ENCODE measurements at regions not wholly inside any gene's neighbourhood (a gene's known extent, or its start where the extent isn't known, plus 50 kb on each side); places are given as distances from the start of the nearest gene placed in this dataset.
A peak's percentile ranks its signal among the peaks of the same experiment; 100 is the strongest.

- H3K9me3 ChIP-seq (ENCODE audit: control insufficient read depth, insufficient read depth, low read length) = no peaks in the 10 kb centered on the region
- DNase-seq (ENCODE audit: low read depth in 4 of 6, low spot score in 6 of 6) = peak in 2 of 6 donors; percentile 26 to 45
- H3K27ac ChIP-seq (ENCODE audit: low read depth, low read length) = no peak overlapping the region
- no peak overlapping the region for H3K4me3 ChIP-seq (ENCODE audit: low read depth, low read length)
- H3K36me3 ChIP-seq (ENCODE audit: control insufficient read depth, insufficient read depth, low read length) = no peaks in the 10 kb centered on the region
- no peaks in the 10 kb centered on the region for H3K4me1 ChIP-seq (ENCODE audit: control insufficient read depth, insufficient read depth, low read length)
- 20% methylated on average over 2 of the region's 5 CpGs for WGBS (ENCODE audit: insufficient coverage)
- no peaks in the 10 kb centered on the region for H3K27me3 ChIP-seq (ENCODE audit: control insufficient read depth, insufficient read depth, low read length)
Observed at GRCh38 chr15:46879032-46879770, 838.1 kb upstream of the SEMA6D start.

- Histone ChIP-seq H3K36me3 (ENCODE audit: control insufficient read depth, insufficient read depth, low read length) (no peaks in the 10 kb centered on the region), H3K4me3 (ENCODE audit: low read depth, low read length) (no peak overlapping the region), H3K9me3 (ENCODE audit: control insufficient read depth, insufficient read depth, low read length) (no peaks in the 10 kb centered on the region), H3K27me3 (ENCODE audit: control insufficient read depth, insufficient read depth, low read length) (no peaks in the 10 kb centered on the region), H3K4me1 (ENCODE audit: control insufficient read depth, insufficient read depth, low read length) (no peaks in the 10 kb centered on the region), H3K27ac (ENCODE audit: low read depth, low read length) (no peak overlapping the region)
- no CpG with 5 or more reads among the region's 2 CpGs for WGBS (ENCODE audit: insufficient coverage)
- DNase-seq (ENCODE audit: low read depth in 4 of 6, low spot score in 6 of 6) = peak in 2 of 6 donors; percentile 25 to 52
Observed at GRCh38 chr15:46880791-46881190, 836.5 kb upstream of the SEMA6D start.

GRCh38 chr15:46892621-46893160 lies 824.6 kb upstream of the SEMA6D start:
- Histone ChIP-seq H3K27me3 (ENCODE audit: control insufficient read depth, insufficient read depth, low read length) (no peaks in the 10 kb centered on the region), H3K4me1 (ENCODE audit: control insufficient read depth, insufficient read depth, low read length) (no peaks in the 10 kb centered on the region), H3K27ac (ENCODE audit: low read depth, low read length) (no peak overlapping the region), H3K36me3 (ENCODE audit: control insufficient read depth, insufficient read depth, low read length) (no peaks in the 10 kb centered on the region), H3K9me3 (ENCODE audit: control insufficient read depth, insufficient read depth, low read length) (no peaks in the 10 kb centered on the region), H3K4me3 (ENCODE audit: low read depth, low read length) (no peak overlapping the region)
- peak in 1 of 6 donors; percentile 18 for DNase-seq (ENCODE audit: low read depth in 4 of 6, low spot score in 6 of 6)
- WGBS (ENCODE audit: insufficient coverage) = no CpG with 5 or more reads among the region's 4 CpGs

DNA sequence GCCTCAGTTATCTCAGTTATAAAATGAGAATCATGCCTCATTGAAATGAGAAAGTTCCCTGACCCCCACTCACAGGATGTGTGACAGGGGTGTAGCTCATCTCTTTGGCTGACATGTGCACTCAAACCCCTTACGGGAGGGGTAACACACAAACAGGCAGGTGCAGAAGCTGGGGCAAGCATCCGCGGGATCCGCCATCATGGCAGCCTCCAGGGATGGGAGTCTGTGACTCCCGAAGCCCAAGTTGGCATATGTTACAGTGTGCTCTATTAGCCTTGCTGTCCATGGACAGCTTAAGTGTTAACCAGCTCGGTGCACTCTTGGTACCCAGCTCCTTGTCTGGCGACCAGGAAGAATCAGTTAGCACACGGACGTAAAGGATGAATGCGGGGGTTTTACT lies 822.7 kb upstream of the SEMA6D start:
- no peak for DNase-seq (ENCODE audit: low read depth in 4 of 6, low spot score in 6 of 6)
- H3K4me1 ChIP-seq (ENCODE audit: control insufficient read depth, insufficient read depth, low read length) = no peaks in the 10 kb centered on the region
- 93% methylated on average over 9 of the region's 10 CpGs for WGBS (ENCODE audit: insufficient coverage)
- no peaks in the 10 kb centered on the region for H3K27me3 ChIP-seq (ENCODE audit: control insufficient read depth, insufficient read depth, low read length)
- H3K27ac ChIP-seq (ENCODE audit: low read depth, low read length) = no peak overlapping the region
- H3K4me3 ChIP-seq (ENCODE audit: low read depth, low read length) = no peak overlapping the region
- H3K9me3 ChIP-seq (ENCODE audit: control insufficient read depth, insufficient read depth, low read length) = no peaks in the 10 kb centered on the region
- H3K36me3 ChIP-seq (ENCODE audit: control insufficient read depth, insufficient read depth, low read length) = no peaks in the 10 kb centered on the region

GRCh38 chr15:46897266-46897665 lies 820.0 kb upstream of the SEMA6D start:
- no CpG with 5 or more reads among the region's 1 CpG for WGBS (ENCODE audit: insufficient coverage)
- H3K36me3 ChIP-seq (ENCODE audit: control insufficient read depth, insufficient read depth, low read length) = no peaks in the 10 kb centered on the region
- H3K4me1 ChIP-seq (ENCODE audit: control insufficient read depth, insufficient read depth, low read length) = no peaks in the 10 kb centered on the region
- DNase-seq (ENCODE audit: low read depth in 4 of 6, low spot score in 6 of 6) = no peak
- H3K27ac ChIP-seq (ENCODE audit: low read depth, low read length) = no peak overlapping the region
- H3K4me3 ChIP-seq (ENCODE audit: low read depth, low read length) = no peak overlapping the region
- H3K27me3 ChIP-seq (ENCODE audit: control insufficient read depth, insufficient read depth, low read length) = no peaks in the 10 kb centered on the region
- H3K9me3 ChIP-seq (ENCODE audit: control insufficient read depth, insufficient read depth, low read length) = no peaks in the 10 kb centered on the region

- DNase-seq (ENCODE audit: low read depth in 4 of 6, low spot score in 6 of 6) = no peak
- WGBS (ENCODE audit: insufficient coverage) = 100% methylated on average over 1 of the region's 2 CpGs
- Histone ChIP-seq H3K27ac (ENCODE audit: low read depth, low read length) (no peak overlapping the region), H3K4me3 (ENCODE audit: low read depth, low read length) (no peak overlapping the region), H3K36me3 (ENCODE audit: control insufficient read depth, insufficient read depth, low read length) (no peaks in the 10 kb centered on the region), H3K9me3 (ENCODE audit: control insufficient read depth, insufficient read depth, low read length) (no peaks in the 10 kb centered on the region), H3K4me1 (ENCODE audit: control insufficient read depth, insufficient read depth, low read length) (no peaks in the 10 kb centered on the region), H3K27me3 (ENCODE audit: control insufficient read depth, insufficient read depth, low read length) (no peaks in the 10 kb centered on the region)
Observed at GRCh38 chr15:46901001-46901400, 816.3 kb upstream of the SEMA6D start.

- Histone ChIP-seq H3K27me3 (ENCODE audit: control insufficient read depth, insufficient read depth, low read length) (no peaks in the 10 kb centered on the region), H3K36me3 (ENCODE audit: control insufficient read depth, insufficient read depth, low read length) (no peaks in the 10 kb centered on the region), H3K27ac (ENCODE audit: low read depth, low read length) (no peak overlapping the region), H3K4me3 (ENCODE audit: low read depth, low read length) (no peak overlapping the region), H3K4me1 (ENCODE audit: control insufficient read depth, insufficient read depth, low read length) (no peaks in the 10 kb centered on the region), H3K9me3 (ENCODE audit: control insufficient read depth, insufficient read depth, low read length) (no peaks in the 10 kb centered on the region)
- WGBS (ENCODE audit: insufficient coverage) = no CpG with 5 or more reads among the region's 3 CpGs
- DNase-seq (ENCODE audit: low read depth in 4 of 6, low spot score in 6 of 6) = no peak
Observed at GRCh38 chr15:46917721-46918252, 799.5 kb upstream of the SEMA6D start.

GRCh38 chr15:46918462-46919140 lies 798.7 kb upstream of the SEMA6D start:
- H3K36me3 ChIP-seq (ENCODE audit: control insufficient read depth, insufficient read depth, low read length) = no peaks in the 10 kb centered on the region
- no peak overlapping the region for H3K4me3 ChIP-seq (ENCODE audit: low read depth, low read length)
- 89% methylated on average over 17 of the region's 20 CpGs for WGBS (ENCODE audit: insufficient coverage)
- no peaks in the 10 kb centered on the region for H3K9me3 ChIP-seq (ENCODE audit: control insufficient read depth, insufficient read depth, low read length)
- no peaks in the 10 kb centered on the region for H3K27me3 ChIP-seq (ENCODE audit: control insufficient read depth, insufficient read depth, low read length)
- no peaks in the 10 kb centered on the region for H3K4me1 ChIP-seq (ENCODE audit: control insufficient read depth, insufficient read depth, low read length)
- no peak overlapping the region for H3K27ac ChIP-seq (ENCODE audit: low read depth, low read length)
- DNase-seq (ENCODE audit: low read depth in 4 of 6, low spot score in 6 of 6) = no peak

DNA sequence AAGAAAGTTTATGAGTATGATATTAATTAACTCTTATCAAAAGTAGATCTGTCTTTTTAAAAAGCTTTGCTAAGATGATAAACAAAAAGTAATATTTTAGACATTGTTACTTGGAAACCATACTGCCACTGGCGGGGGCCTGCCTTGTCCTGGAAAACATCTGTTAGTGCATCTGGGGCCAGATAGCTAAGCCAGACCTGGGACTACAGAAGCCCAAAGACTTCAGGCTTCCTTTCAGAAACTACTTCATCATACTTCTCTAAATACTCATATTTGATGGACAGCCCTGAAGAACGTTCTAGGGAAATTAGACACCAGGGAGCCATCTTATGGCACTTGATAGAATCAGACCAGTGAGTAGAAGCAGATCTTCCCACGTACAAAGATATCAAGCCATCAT lies 795.4 kb upstream of the SEMA6D start:
- DNase-seq (ENCODE audit: low read depth in 4 of 6, low spot score in 6 of 6) = no peak
- Histone ChIP-seq H3K27ac (ENCODE audit: low read depth, low read length) (no peak overlapping the region), H3K36me3 (ENCODE audit: control insufficient read depth, insufficient read depth, low read length) (no peaks in the 10 kb centered on the region), H3K4me3 (ENCODE audit: low read depth, low read length) (no peak overlapping the region), H3K9me3 (ENCODE audit: control insufficient read depth, insufficient read depth, low read length) (no peaks in the 10 kb centered on the region), H3K4me1 (ENCODE audit: control insufficient read depth, insufficient read depth, low read length) (no peaks in the 10 kb centered on the region), H3K27me3 (ENCODE audit: control insufficient read depth, insufficient read depth, low read length) (no peaks in the 10 kb centered on the region)
- 100% methylated on average over 1 of the region's 3 CpGs for WGBS (ENCODE audit: insufficient coverage)

Measured in spinal cord (tissue), 9 donors.